ENCODE measurements at regions not wholly inside any gene's neighbourhood (a gene's known extent, or its start where the extent isn't known, plus 50 kb on each side); places are given as distances from the start of the nearest gene placed in this dataset.

GRCh38 chr1:101165954-101166353 is 70.9 kb upstream of the S1PR1 start:
- TF ChIP-seq FOXA1 (IDR thresholded peaks at IDR 0.05) (no peak), FOXK2 (IDR thresholded peaks at IDR 0.05) (no peak), TARDBP (IDR thresholded peaks at IDR 0.05) (no peak), ZNF384 (IDR thresholded peaks at IDR 0.05) (no peak)

All from HEK293T (cell line).